HCT116 (cell line): ENCODE measurements at regions not wholly inside any gene's neighbourhood (a gene's known extent, or its start where the extent isn't known, plus 50 kb on each side); places are given as distances from the start of the nearest gene placed in this dataset.

ENCODE experiments used
- ATAC-seq: fragments of 200-7000 bp; cut with Tn5 transposase; 2 replicates; pipeline ENCODE4 v1.9.1; 2020; ENCODE audit warnings: mild to moderate bottlenecking, moderate library complexity
- BruUV-seq: library from RNA; stranded (reverse); fragments of 400-500 nt; replicated peaks from 2 replicates; lab custom pipeline; 2021; lab: Mats Ljungman, UMichigan
- CTCF ChIA-PET: fragments of 300-600 bp; sonication (Branson Sonifier 250); formaldehyde crosslinking; loops from one replicate; lab custom pipeline; 2021; ENCODE audit warnings: antibody characterized with exemption; lab: Charles Lee
- POLR2A ChIA-PET: fragments of 300-600, 350-600 bp; sonication (Branson Sonifier 250); formaldehyde crosslinking; loops from one replicate; lab custom pipeline; 2021; ENCODE audit warnings: antibody characterized with exemption; lab: Charles Lee
- RAD21 ChIA-PET, 2 experiments: fragments of 300-600 bp; sonication (Branson Sonifier 250); formaldehyde crosslinking; loops; one replicate each; lab custom pipeline; 2023; ENCODE audit warnings: low total read pairs in 2 of 2; ENCODE audit not compliant: uncharacterized antibody in 2 of 2, unreplicated experiment in 2 of 2, low non-redundant PET in 1 of 2; lab: Charles Lee
- DNase-seq: peaks from one replicate; pipeline ENCODE4 v3.0.0-alpha.2; 2010; ENCODE audit warnings: low read depth, low spot score
- H2AFZ ChIP-seq: fragments of 200-600 bp; shearing (Covaris generic), sonication (generic); 2 replicates; pipeline ENCODE4 v1.6.1; 2017; ENCODE audit warnings: low read depth, mixed run types, mixed read lengths, antibody characterized with exemption, low read length; ENCODE audit not compliant: poor library complexity, severe bottlenecking
- H3K27ac ChIP-seq: 2 replicates; pipeline ENCODE4 v1.5.1; 2012; ENCODE audit warnings: low read depth, low read length
- H3K27me3 ChIP-seq: fragments of 200-600 bp; sonication (generic); 2 replicates; pipeline ENCODE4 v1.6.1; 2016; ENCODE audit warnings: mixed run types, low read length, mixed read lengths; ENCODE audit not compliant: insufficient read depth
- H3K36me3 ChIP-seq, 2 experiments: fragments of 200-500 bp in 1 of 2; fragments of 200-600 bp in 1 of 2; sonication (Bioruptor generic) in 1 of 2; sonication (generic) in 1 of 2; 2 replicates each; pipeline versions ENCODE4 v1.5.1 to v1.6.1; 2014 to 2016; ENCODE audit warnings: low read length in 2 of 2, inconsistent platforms in 1 of 2, mixed read lengths in 1 of 2, mixed run types in 1 of 2; ENCODE audit not compliant: insufficient read depth in 2 of 2, control insufficient read depth in 1 of 2
- H3K4me1 ChIP-seq, 2 experiments: fragments of 200-600 bp in 1 of 2; sonication (generic) in 1 of 2; 2 replicates each; pipeline versions ENCODE4 v1.5.1 to v1.6.1; 2012 to 2017; ENCODE audit warnings: low read length in 2 of 2, inconsistent platforms in 1 of 2, mild to moderate bottlenecking in 1 of 2, mixed read lengths in 1 of 2, mixed run types in 1 of 2, moderate library complexity in 1 of 2; ENCODE audit not compliant: insufficient read depth in 2 of 2, control insufficient read depth in 1 of 2
- H3K4me2 ChIP-seq: fragments of 200-600 bp; sonication (generic); 2 replicates; pipeline ENCODE4 v1.6.1; 2017; ENCODE audit warnings: mixed run types, low read length, mixed read lengths
- H3K4me3 ChIP-seq, 2 experiments: fragments of 200-600 bp in 1 of 2; sonication (generic) in 1 of 2; replicated peaks in 1 of 2; 2 replicates each; pipeline ENCODE4 v1.5.1; 2011 to 2016; ENCODE audit warnings: low read length in 2 of 2, control low read depth in 1 of 2, low read depth in 1 of 2, mild to moderate bottlenecking in 1 of 2, mixed read lengths in 1 of 2, mixed run types in 1 of 2
- H3K79me2 ChIP-seq: fragments of 200-600 bp; sonication (generic); 2 replicates; pipeline ENCODE4 v1.6.1; 2017; ENCODE audit warnings: mild to moderate bottlenecking, mixed run types, low read length, moderate library complexity, mixed read lengths; ENCODE audit not compliant: insufficient read depth
- H3K9ac ChIP-seq: fragments of 200-600 bp; sonication (generic); 2 replicates; pipeline ENCODE4 v1.6.1; 2016; ENCODE audit warnings: low read length, mixed read lengths
- H3K9me2 ChIP-seq: fragments of 200-600 bp; sonication (generic), shearing (Covaris generic); 2 replicates; pipeline ENCODE4 v1.6.1; 2017; ENCODE audit warnings: mixed run types, mild to moderate bottlenecking, moderate library complexity; ENCODE audit not compliant: insufficient read depth
- H3K9me3 ChIP-seq, 2 experiments: fragments of 200-500 bp in 1 of 2; fragments of 200-600 bp in 1 of 2; sonication (Bioruptor generic) in 1 of 2; sonication (generic) in 1 of 2; 2 replicates each; pipeline ENCODE4 v1.6.1; 2014 to 2017; ENCODE audit warnings: low read length in 2 of 2, mixed read lengths in 2 of 2, inconsistent platforms in 1 of 2, low read depth in 1 of 2, mild to moderate bottlenecking in 1 of 2, mixed run types in 1 of 2, moderate library complexity in 1 of 2; ENCODE audit not compliant: control insufficient read depth in 1 of 2, insufficient read depth in 1 of 2
- H4K20me1 ChIP-seq: fragments of 200-600 bp; sonication (generic), shearing (Covaris generic); 2 replicates; pipeline ENCODE4 v1.6.1; 2017; ENCODE audit warnings: mixed run types, mild to moderate bottlenecking, moderate library complexity; ENCODE audit not compliant: insufficient read depth
- ELF1 ChIP-seq: IDR thresholded peaks from 2 replicates; pipeline ENCODE4 v1.6.1; 2012; ENCODE audit warnings: low read depth, borderline replicate concordance
- FOSL1 ChIP-seq: IDR thresholded peaks from 2 replicates; pipeline ENCODE4 v1.6.1; 2012; ENCODE audit warnings: low read depth
- POLR2A ChIP-seq: IDR thresholded peaks from 2 replicates; pipeline ENCODE4 v1.7.0; 2011; ENCODE audit warnings: borderline replicate concordance; ENCODE audit not compliant: insufficient read depth, insufficient read length; ENCODE audit errors: extremely low read depth
- SIN3A ChIP-seq: IDR thresholded peaks from 2 replicates; pipeline ENCODE4 v1.6.1; 2012; ENCODE audit warnings: low read depth
- TCF7L2 ChIP-seq: IDR thresholded peaks from 2 replicates; pipeline ENCODE4 v1.7.0; 2011; ENCODE audit warnings: borderline replicate concordance, inconsistent platforms; ENCODE audit not compliant: insufficient read depth, insufficient read length; ENCODE audit errors: extremely low read depth
- YY1 ChIP-seq: IDR thresholded peaks from 2 replicates; pipeline ENCODE4 v1.6.1; 2011; ENCODE audit warnings: low read length, low read depth, moderate library complexity, mild to moderate bottlenecking; ENCODE audit not compliant: insufficient replicate concordance; ENCODE audit errors: extremely low read depth
- ZNF274 ChIP-seq: fragments of 200-500 bp; sonication (Bioruptor generic); IDR thresholded peaks from 2 replicates; pipeline ENCODE4 v1.6.1; 2014; ENCODE audit warnings: mild to moderate bottlenecking, low read depth, low read length, inconsistent platforms
- intact Hi-C: fragments of 100-400 bp; cut with micrococcal nuclease; formaldehyde crosslinking; loops from 2 replicates; pipeline ENCODE4 v1.10.0; 2022
- TF ChIP-seq, protein P1 (sequence below): IDR thresholded peaks from 2 replicates; pipeline ENCODE4 v1.6.1; 2012; ENCODE audit warnings: low read depth

DNA sequence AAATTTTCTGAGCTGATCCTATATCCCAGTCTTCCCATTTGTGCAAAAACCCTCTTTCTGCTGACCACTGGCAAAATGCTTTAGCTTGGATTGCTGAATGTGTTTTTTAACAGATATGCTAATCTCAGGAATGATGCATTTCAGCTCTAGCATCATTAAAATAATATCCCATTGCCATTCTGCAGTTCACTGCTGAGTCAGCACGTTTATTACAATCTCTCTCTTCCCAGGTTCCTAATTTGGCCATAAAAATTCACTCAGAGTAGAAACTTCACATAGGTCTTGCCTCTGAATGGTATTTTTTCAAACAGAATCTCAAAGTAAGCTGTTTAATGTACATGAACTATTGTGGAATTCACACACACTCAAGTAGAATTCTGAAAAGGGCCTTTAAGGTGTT, 509.6 kb upstream of the SUCLG2 start:
- TF ChIP-seq SIN3A (no peak), FOSL1 (no peak), ZNF274 (no peak), TCF7L2 (no peak), ELF1 (no peak), YY1 (no peak), POLR2A (no peak)
- TF ChIP-seq, protein P1, sequence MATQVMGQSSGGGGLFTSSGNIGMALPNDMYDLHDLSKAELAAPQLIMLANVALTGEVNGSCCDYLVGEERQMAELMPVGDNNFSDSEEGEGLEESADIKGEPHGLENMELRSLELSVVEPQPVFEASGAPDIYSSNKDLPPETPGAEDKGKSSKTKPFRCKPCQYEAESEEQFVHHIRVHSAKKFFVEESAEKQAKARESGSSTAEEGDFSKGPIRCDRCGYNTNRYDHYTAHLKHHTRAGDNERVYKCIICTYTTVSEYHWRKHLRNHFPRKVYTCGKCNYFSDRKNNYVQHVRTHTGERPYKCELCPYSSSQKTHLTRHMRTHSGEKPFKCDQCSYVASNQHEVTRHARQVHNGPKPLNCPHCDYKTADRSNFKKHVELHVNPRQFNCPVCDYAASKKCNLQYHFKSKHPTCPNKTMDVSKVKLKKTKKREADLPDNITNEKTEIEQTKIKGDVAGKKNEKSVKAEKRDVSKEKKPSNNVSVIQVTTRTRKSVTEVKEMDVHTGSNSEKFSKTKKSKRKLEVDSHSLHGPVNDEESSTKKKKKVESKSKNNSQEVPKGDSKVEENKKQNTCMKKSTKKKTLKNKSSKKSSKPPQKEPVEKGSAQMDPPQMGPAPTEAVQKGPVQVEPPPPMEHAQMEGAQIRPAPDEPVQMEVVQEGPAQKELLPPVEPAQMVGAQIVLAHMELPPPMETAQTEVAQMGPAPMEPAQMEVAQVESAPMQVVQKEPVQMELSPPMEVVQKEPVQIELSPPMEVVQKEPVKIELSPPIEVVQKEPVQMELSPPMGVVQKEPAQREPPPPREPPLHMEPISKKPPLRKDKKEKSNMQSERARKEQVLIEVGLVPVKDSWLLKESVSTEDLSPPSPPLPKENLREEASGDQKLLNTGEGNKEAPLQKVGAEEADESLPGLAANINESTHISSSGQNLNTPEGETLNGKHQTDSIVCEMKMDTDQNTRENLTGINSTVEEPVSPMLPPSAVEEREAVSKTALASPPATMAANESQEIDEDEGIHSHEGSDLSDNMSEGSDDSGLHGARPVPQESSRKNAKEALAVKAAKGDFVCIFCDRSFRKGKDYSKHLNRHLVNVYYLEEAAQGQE, result no peak
- Histone ChIP-seq H3K27ac (no peak overlapping the region), H3K4me2 (no peak overlapping the region), H3K36me3 (no peaks in the 10 kb centered on the region), H2AFZ (no peak overlapping the region), H3K4me1 (no peaks in the 10 kb centered on the region), H4K20me1 (no peaks in the 10 kb centered on the region), H3K9me2 (no peaks in the 10 kb centered on the region), H3K9me3 (peaks cover 5 to 6% of the 10 kb centered on the region in 2 experiments; a peak in 2 of 4 replicates), H3K27me3 (no peaks in the 10 kb centered on the region), H3K79me2 (no peaks in the 10 kb centered on the region), H3K4me3 (no peak overlapping the region), H3K9ac (no peak overlapping the region)
- intact Hi-C loops, result no loop called here
- no TSS peak for BruUV-seq
- POLR2A ChIA-PET, result no interaction called here
- RAD21 ChIA-PET, result no interaction called here
- no peak for DNase-seq
- no peak for ATAC-seq
- CTCF ChIA-PET, result no interaction called here
